Erythroblast (primary cell): ENCODE measurements at regions not wholly inside any gene's neighbourhood (a gene's known extent, or its start where the extent isn't known, plus 50 kb on each side); places are given as distances from the start of the nearest gene placed in this dataset.

Experiments used
- GATA1 ChIP-seq: IDR thresholded peaks from 2 replicates; pipeline ENCODE4 v1.6.1; 2011; ENCODE audit warnings: low read depth, mild to moderate bottlenecking, control low read depth, low read length, moderate library complexity
- POLR2A ChIP-seq: IDR thresholded peaks from 2 replicates; pipeline ENCODE4 v1.6.1; 2011; ENCODE audit warnings: mild to moderate bottlenecking, low read length

- no peak for TF ChIP-seq POLR2A
- TF ChIP-seq GATA1 = no peak
Observed at GRCh38 chr6:33878562-33878961, 74.8 kb upstream of the MLN start.
